ENCODE measurements at regions not wholly inside any gene's neighbourhood (a gene's known extent, or its start where the extent isn't known, plus 50 kb on each side); places are given as distances from the start of the nearest gene placed in this dataset.

GRCh38 chr11:128251140-128251539, 336.2 kb downstream of the ETS1 start:
- no peak for DNase-seq

- no peak for DNase-seq
Observed at GRCh38 chr11:128250482-128250881, 336.9 kb downstream of the ETS1 start.

- no peak for DNase-seq
Observed at GRCh38 chr11:128246810-128247594, 340.4 kb downstream of the ETS1 start.

- DNase-seq, result no peak
Observed at GRCh38 chr11:128246364-128246801, 341.0 kb downstream of the ETS1 start.

GRCh38 chr11:128244871-128245270, 342.5 kb downstream of the ETS1 start:
- no peak for DNase-seq

- DNase-seq, result no peak
Observed at GRCh38 chr11:128242451-128242850, 344.9 kb downstream of the ETS1 start.

- DNase-seq, result no peak
Observed at GRCh38 chr11:128240546-128240945, 346.8 kb downstream of the ETS1 start.

- no peak for DNase-seq
Observed at GRCh38 chr11:128239306-128239705, 348.1 kb downstream of the ETS1 start.

GRCh38 chr11:128238521-128239265, 348.7 kb downstream of the ETS1 start:
- no peak for DNase-seq

- no peak for DNase-seq
Observed at GRCh38 chr11:128236506-128237498, 350.6 kb downstream of the ETS1 start.

GRCh38 chr11:128235958-128236357, 351.4 kb downstream of the ETS1 start:
- DNase-seq, result no peak

- DNase-seq, result no peak
Observed at GRCh38 chr11:128235426-128235825, 351.9 kb downstream of the ETS1 start.

GRCh38 chr11:128234143-128234542, 353.2 kb downstream of the ETS1 start:
- no peak for DNase-seq

- DNase-seq, result no peak
Observed at GRCh38 chr11:128232588-128232987, 354.8 kb downstream of the ETS1 start.

GRCh38 chr11:128231845-128232410, 355.4 kb downstream of the ETS1 start:
- DNase-seq, result no peak

- DNase-seq, result no peak
Observed at GRCh38 chr11:128227466-128227865, 359.9 kb downstream of the ETS1 start.

GRCh38 chr11:128226106-128226716, 361.1 kb downstream of the ETS1 start:
- no peak for DNase-seq

GRCh38 chr11:128222245-128222884, 365.0 kb downstream of the ETS1 start:
- no peak for DNase-seq

- DNase-seq, result no peak
Observed at GRCh38 chr11:128219731-128220120, 367.6 kb downstream of the ETS1 start.

GRCh38 chr11:128216198-128216597, 371.2 kb downstream of the ETS1 start:
- no peak for DNase-seq

- no peak for DNase-seq
Observed at GRCh38 chr11:128215238-128215882, 372.0 kb downstream of the ETS1 start.
